Astrocyte (in vitro differentiated cells and primary cell): ENCODE measurements at regions not wholly inside any gene's neighbourhood (a gene's known extent, or its start where the extent isn't known, plus 50 kb on each side); places are given as distances from the start of the nearest gene placed in this dataset.
"Not testable (repeated sequence)": the region's sequence is repeated elsewhere in the genome, so short reads cannot be mapped to it uniquely, and the experiment has no call there.

Experiments used
- DNase-seq: peaks from one replicate; pipeline ENCODE4 v3.0.0-alpha.2; 2010; ENCODE audit warnings: low read depth
- FAIRE-seq: peaks from 2 replicates; lab custom pipeline; 2011; peaks lifted over from hg19 to GRCh38; lab: Jason Lieb, UNC
- H2AFZ ChIP-seq: 2 replicates; pipeline ENCODE4 v1.6.0; 2012; ENCODE audit warnings: low read depth, low read length, inconsistent platforms
- H3K27ac ChIP-seq: 2 replicates; pipeline ENCODE4 v1.5.1; 2011; ENCODE audit warnings: low read depth, low read length, inconsistent platforms
- H3K27me3 ChIP-seq: 2 replicates; pipeline ENCODE4 v1.6.0; 2011; ENCODE audit warnings: low read length, inconsistent platforms; ENCODE audit not compliant: insufficient read depth
- H3K36me3 ChIP-seq: 2 replicates; pipeline ENCODE4 v1.5.1; 2011; ENCODE audit warnings: low read length, inconsistent platforms; ENCODE audit not compliant: insufficient read depth
- H3K4me1 ChIP-seq: 2 replicates; pipeline ENCODE4 v1.5.1; 2011; ENCODE audit warnings: low read length, inconsistent platforms; ENCODE audit not compliant: insufficient read depth
- H3K4me2 ChIP-seq: 2 replicates; pipeline ENCODE4 v1.6.0; 2012; ENCODE audit warnings: low read length, inconsistent platforms
- H3K4me3 ChIP-seq: 2 replicates; pipeline ENCODE4 v1.5.1; 2011; ENCODE audit warnings: low read depth, mild to moderate bottlenecking, low read length, inconsistent platforms; ENCODE audit not compliant: insufficient read depth
- H3K79me2 ChIP-seq: 2 replicates; pipeline ENCODE4 v1.6.0; 2012; ENCODE audit warnings: mild to moderate bottlenecking, low read length, inconsistent platforms; ENCODE audit not compliant: insufficient read depth
- H3K9ac ChIP-seq: 2 replicates; pipeline ENCODE4 v1.6.0; 2012; ENCODE audit warnings: mild to moderate bottlenecking, low read length, inconsistent platforms
- H3K9me3 ChIP-seq: 2 replicates; pipeline ENCODE4 v1.5.1; 2012; ENCODE audit warnings: low read depth, mild to moderate bottlenecking, low read length, inconsistent platforms; ENCODE audit not compliant: insufficient read depth
- H4K20me1 ChIP-seq: 2 replicates; pipeline ENCODE4 v1.6.0; 2012; ENCODE audit warnings: low read length, inconsistent platforms; ENCODE audit not compliant: insufficient read depth
- H3K27ac Mint-ChIP-seq: one replicate; pipeline ENCODE4 v1.8.0; 2021; ENCODE audit warnings: mild to moderate bottlenecking, mixed read lengths; ENCODE audit not compliant: unreplicated experiment
- H3K27me3 Mint-ChIP-seq: one replicate; pipeline ENCODE4 v1.8.0; 2021; ENCODE audit warnings: low read depth, mixed read lengths; ENCODE audit not compliant: unreplicated experiment
- H3K36me3 Mint-ChIP-seq: one replicate; pipeline ENCODE4 v1.8.0; 2021; ENCODE audit warnings: low read depth, mixed read lengths; ENCODE audit not compliant: unreplicated experiment
- H3K4me1 Mint-ChIP-seq: one replicate; pipeline ENCODE4 v1.8.0; 2021; ENCODE audit warnings: low read depth, mixed read lengths; ENCODE audit not compliant: unreplicated experiment
- H3K4me3 Mint-ChIP-seq: one replicate; pipeline ENCODE4 v1.8.0; 2021; ENCODE audit warnings: mild to moderate bottlenecking, moderate library complexity, mixed read lengths; ENCODE audit not compliant: unreplicated experiment
- H3K9me3 Mint-ChIP-seq: one replicate; pipeline ENCODE4 v1.8.0; 2021; ENCODE audit warnings: mild to moderate bottlenecking, mixed read lengths; ENCODE audit not compliant: unreplicated experiment
- EZH2 ChIP-seq: IDR thresholded peaks from 2 replicates; pipeline ENCODE4 v1.6.1; 2012; ENCODE audit warnings: mild to moderate bottlenecking, low read length, inconsistent platforms; ENCODE audit not compliant: insufficient read depth
- TF ChIP-seq, protein P1 (sequence below): IDR thresholded peaks from 2 replicates; pipeline ENCODE4 v1.5.1; 2011; ENCODE audit warnings: low read depth, mild to moderate bottlenecking, inconsistent platforms, low read length, moderate library complexity; ENCODE audit not compliant: insufficient read depth

- not testable (repeated sequence) for H3K4me2 ChIP-seq, H3K9me3 ChIP-seq, H3K4me1 Mint-ChIP-seq, H3K4me3 ChIP-seq, H3K9ac ChIP-seq, H3K4me3 Mint-ChIP-seq, FAIRE-seq, H2AFZ ChIP-seq, H3K36me3 ChIP-seq, H3K27me3 Mint-ChIP-seq, H4K20me1 ChIP-seq, DNase-seq, H3K9me3 Mint-ChIP-seq, H3K27ac ChIP-seq, H3K27me3 ChIP-seq, H3K27ac Mint-ChIP-seq, H3K79me2 ChIP-seq, H3K36me3 Mint-ChIP-seq, H3K4me1 ChIP-seq
These were observed 153.7 kb downstream of the KLRB1 start for GRCh38 chr12:9454021-9454420.

GRCh38 chr12:9450127-9450567 lies 157.6 kb downstream of the KLRB1 start:
- H3K27ac Mint-ChIP-seq, H3K4me3 ChIP-seq, H3K27ac ChIP-seq, H2AFZ ChIP-seq, H3K27me3 ChIP-seq, H3K9me3 ChIP-seq, H3K9ac ChIP-seq, H3K36me3 Mint-ChIP-seq, H3K4me1 ChIP-seq, H3K4me1 Mint-ChIP-seq, H3K79me2 ChIP-seq, H3K27me3 Mint-ChIP-seq, H4K20me1 ChIP-seq, H3K9me3 Mint-ChIP-seq, FAIRE-seq, H3K36me3 ChIP-seq, H3K4me2 ChIP-seq: not testable (repeated sequence)
- peak overlapping the region; percentile 64 for H3K4me3 Mint-ChIP-seq
- DNase-seq: peak; percentile 5

- H3K4me3 ChIP-seq, H3K36me3 Mint-ChIP-seq, H3K4me1 ChIP-seq, H3K9me3 Mint-ChIP-seq, H3K79me2 ChIP-seq, H3K4me2 ChIP-seq, H3K36me3 ChIP-seq, H2AFZ ChIP-seq, H3K9me3 ChIP-seq, H3K27ac Mint-ChIP-seq, H4K20me1 ChIP-seq, H3K27me3 ChIP-seq, DNase-seq, H3K27ac ChIP-seq, H3K4me1 Mint-ChIP-seq, H3K9ac ChIP-seq, H3K27me3 Mint-ChIP-seq, FAIRE-seq: not testable (repeated sequence)
- H3K4me3 Mint-ChIP-seq: peak overlapping the region; percentile 64
These were observed 158.0 kb downstream of the KLRB1 start for GRCh38 chr12:9449657-9450126.

DNA sequence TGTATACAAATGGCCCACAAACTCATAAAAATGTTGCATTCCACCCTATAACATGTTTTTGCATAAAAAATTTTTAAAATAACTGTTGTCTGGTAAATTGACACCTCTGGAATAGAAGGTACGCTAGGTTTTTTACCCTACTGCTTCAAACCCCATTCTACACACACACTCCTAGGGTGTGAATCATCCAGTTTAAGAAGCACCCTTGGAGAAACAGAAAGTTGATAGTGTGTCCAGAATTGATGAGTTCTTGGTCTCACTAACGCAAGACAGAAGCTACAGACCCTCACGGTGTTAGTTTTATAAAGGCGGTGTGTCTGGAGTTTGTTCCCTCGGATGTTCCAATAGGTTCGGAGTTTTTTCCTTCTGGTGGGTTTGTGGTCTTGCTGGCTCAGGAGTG lies 158.5 kb downstream of the KLRB1 start:
- Mint-ChIP-seq H3K4me1 (peaks cover 1% of the 10 kb centered on the region), H3K9me3 (peaks cover 2% of the 10 kb centered on the region), H3K27me3 (peaks cover 3% of the 10 kb centered on the region), H3K4me3 (peak overlapping the region; percentile 97), H3K27ac (no peak overlapping the region), H3K36me3 (no peaks in the 10 kb centered on the region)
- Histone ChIP-seq H3K9me3 (no peaks in the 10 kb centered on the region), H3K9ac (no peak overlapping the region), H3K79me2 (no peaks in the 10 kb centered on the region), H4K20me1 (no peaks in the 10 kb centered on the region), H3K36me3 (no peaks in the 10 kb centered on the region), H3K27ac (no peak overlapping the region), H2AFZ (no peak overlapping the region), H3K4me1 (no peaks in the 10 kb centered on the region), H3K4me2 (no peak overlapping the region), H3K4me3 (no peak overlapping the region), H3K27me3 (no peaks in the 10 kb centered on the region)
- FAIRE-seq (no peak), DNase-seq (no peak)
- TF ChIP-seq EZH2: no peak
- TF ChIP-seq, protein P1, sequence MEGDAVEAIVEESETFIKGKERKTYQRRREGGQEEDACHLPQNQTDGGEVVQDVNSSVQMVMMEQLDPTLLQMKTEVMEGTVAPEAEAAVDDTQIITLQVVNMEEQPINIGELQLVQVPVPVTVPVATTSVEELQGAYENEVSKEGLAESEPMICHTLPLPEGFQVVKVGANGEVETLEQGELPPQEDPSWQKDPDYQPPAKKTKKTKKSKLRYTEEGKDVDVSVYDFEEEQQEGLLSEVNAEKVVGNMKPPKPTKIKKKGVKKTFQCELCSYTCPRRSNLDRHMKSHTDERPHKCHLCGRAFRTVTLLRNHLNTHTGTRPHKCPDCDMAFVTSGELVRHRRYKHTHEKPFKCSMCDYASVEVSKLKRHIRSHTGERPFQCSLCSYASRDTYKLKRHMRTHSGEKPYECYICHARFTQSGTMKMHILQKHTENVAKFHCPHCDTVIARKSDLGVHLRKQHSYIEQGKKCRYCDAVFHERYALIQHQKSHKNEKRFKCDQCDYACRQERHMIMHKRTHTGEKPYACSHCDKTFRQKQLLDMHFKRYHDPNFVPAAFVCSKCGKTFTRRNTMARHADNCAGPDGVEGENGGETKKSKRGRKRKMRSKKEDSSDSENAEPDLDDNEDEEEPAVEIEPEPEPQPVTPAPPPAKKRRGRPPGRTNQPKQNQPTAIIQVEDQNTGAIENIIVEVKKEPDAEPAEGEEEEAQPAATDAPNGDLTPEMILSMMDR: no peak

- DNase-seq, H3K27ac Mint-ChIP-seq, FAIRE-seq, H3K36me3 ChIP-seq, H4K20me1 ChIP-seq, H3K27me3 ChIP-seq, H3K79me2 ChIP-seq, H3K9me3 ChIP-seq, H3K9me3 Mint-ChIP-seq, H3K36me3 Mint-ChIP-seq, H3K27me3 Mint-ChIP-seq, H3K4me1 Mint-ChIP-seq, H3K4me1 ChIP-seq, H3K27ac ChIP-seq: not testable (repeated sequence)
- Histone ChIP-seq H3K9ac (peak overlapping the region; percentile 82), H3K4me3 (peak overlapping the region; percentile 78), H3K4me2 (peak overlapping the region; percentile 95), H2AFZ (peak overlapping the region; percentile 94)
- H3K4me3 Mint-ChIP-seq: peak overlapping the region; percentile 97
These were observed 159.1 kb downstream of the KLRB1 start for GRCh38 chr12:9448648-9449047.
